Colonic mucosa (tissue), 4 donors: ENCODE measurements at regions not wholly inside any gene's neighbourhood (a gene's known extent, or its start where the extent isn't known, plus 50 kb on each side); places are given as distances from the start of the nearest gene placed in this dataset.

Experiments used
- DNase-seq: peaks from one replicate; pipeline ENCODE4 v3.0.0-alpha.2; 2020
- H3K27ac ChIP-seq: fragments of 200-600 bp; one replicate; pipeline ENCODE4 v1.8.0; 2021
- H3K27me3 ChIP-seq: fragments of 200-600 bp; one replicate; pipeline ENCODE4 v1.8.0; 2021
- H3K36me3 ChIP-seq: fragments of 200-600 bp; one replicate; pipeline ENCODE4 v1.8.0; 2021
- H3K4me1 ChIP-seq: fragments of 200-600 bp; one replicate; pipeline ENCODE4 v1.8.0; 2021; ENCODE audit warnings: mild to moderate bottlenecking
- H3K4me3 ChIP-seq: fragments of 200-600 bp; one replicate; pipeline ENCODE4 v1.8.0; 2021
- H3K9ac ChIP-seq, 2 donors: one replicate each; pipeline ENCODE4 v1.7.0; 2013; ENCODE audit warnings: control low read depth in 2 of 2, low read depth in 2 of 2, low read length in 2 of 2
- H3K9me3 ChIP-seq: fragments of 200-600 bp; one replicate; pipeline ENCODE4 v1.8.0; 2021
- intact Hi-C: fragments of 100-400 bp; cut with DNase I; formaldehyde crosslinking; loops from one replicate; pipeline ENCODE4 v1.14.1; 2022
- TF ChIP-seq, protein P1 (sequence below): fragments of 200-600 bp; IDR thresholded peaks from one replicate; pipeline ENCODE4 v1.8.0; 2022; ENCODE audit warnings: antibody characterized with exemption, mild to moderate bottlenecking
- donor health status: healthy.
- donor health status: DM: no; HTN: no; CAD: no.
- donor health status: DM: no; HTN: no; CAD: no.

DNA sequence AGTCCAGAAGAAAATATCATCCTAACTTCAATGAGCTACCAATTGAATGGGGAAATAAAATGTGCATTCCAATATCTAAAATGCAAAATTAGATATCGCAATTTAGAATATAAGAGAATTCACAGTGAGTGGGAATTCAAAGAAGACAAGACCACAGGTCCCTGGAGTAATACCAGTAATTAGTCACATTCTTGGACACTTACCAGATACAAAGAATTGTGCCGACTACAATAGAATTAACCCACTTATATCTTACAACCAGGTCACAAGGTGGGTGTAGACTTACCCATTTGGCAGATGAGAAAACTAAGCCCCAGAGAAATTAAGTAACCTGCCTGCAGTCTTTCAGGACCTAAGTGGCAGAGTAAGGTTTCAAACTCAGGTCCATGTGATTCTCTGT is 84.3 kb upstream of the C1QTNF7 start:
- TF ChIP-seq, protein P1, sequence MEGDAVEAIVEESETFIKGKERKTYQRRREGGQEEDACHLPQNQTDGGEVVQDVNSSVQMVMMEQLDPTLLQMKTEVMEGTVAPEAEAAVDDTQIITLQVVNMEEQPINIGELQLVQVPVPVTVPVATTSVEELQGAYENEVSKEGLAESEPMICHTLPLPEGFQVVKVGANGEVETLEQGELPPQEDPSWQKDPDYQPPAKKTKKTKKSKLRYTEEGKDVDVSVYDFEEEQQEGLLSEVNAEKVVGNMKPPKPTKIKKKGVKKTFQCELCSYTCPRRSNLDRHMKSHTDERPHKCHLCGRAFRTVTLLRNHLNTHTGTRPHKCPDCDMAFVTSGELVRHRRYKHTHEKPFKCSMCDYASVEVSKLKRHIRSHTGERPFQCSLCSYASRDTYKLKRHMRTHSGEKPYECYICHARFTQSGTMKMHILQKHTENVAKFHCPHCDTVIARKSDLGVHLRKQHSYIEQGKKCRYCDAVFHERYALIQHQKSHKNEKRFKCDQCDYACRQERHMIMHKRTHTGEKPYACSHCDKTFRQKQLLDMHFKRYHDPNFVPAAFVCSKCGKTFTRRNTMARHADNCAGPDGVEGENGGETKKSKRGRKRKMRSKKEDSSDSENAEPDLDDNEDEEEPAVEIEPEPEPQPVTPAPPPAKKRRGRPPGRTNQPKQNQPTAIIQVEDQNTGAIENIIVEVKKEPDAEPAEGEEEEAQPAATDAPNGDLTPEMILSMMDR, result no peak
- no peaks in the 10 kb centered on the region for H3K9me3 ChIP-seq
- no peaks in the 10 kb centered on the region for H3K36me3 ChIP-seq
- no peak overlapping the region for H3K9ac ChIP-seq
- DNase-seq, result no peak
- intact Hi-C loops, result no loop called here
- H3K4me1 ChIP-seq, result no peaks in the 10 kb centered on the region
- no peak overlapping the region for H3K27ac ChIP-seq
- no peaks in the 10 kb centered on the region for H3K27me3 ChIP-seq
- H3K4me3 ChIP-seq, result no peak overlapping the region

DNA sequence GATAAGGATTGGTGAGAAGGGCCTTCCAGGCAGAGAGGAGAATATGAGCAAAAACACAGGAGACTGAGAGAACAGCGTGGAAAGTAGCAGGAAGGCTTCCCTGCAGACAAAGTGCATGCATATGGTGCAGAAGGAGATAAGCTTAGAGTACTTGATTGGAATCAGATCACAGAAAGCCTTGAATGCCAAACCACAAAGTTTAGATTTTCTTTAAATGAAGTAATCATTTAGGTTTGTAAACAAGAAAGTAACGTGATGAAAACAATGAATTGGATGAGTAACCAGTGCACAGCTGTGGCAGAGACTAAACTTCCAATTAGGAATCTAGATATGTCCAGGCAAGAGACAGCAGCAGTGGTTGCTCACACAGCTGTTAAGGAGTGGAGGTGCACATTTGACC is 83.8 kb upstream of the C1QTNF7 start:
- Histone ChIP-seq H3K36me3 (no peaks in the 10 kb centered on the region), H3K27me3 (no peaks in the 10 kb centered on the region), H3K27ac (no peak overlapping the region), H3K4me1 (no peaks in the 10 kb centered on the region), H3K9ac (no peak overlapping the region), H3K9me3 (no peaks in the 10 kb centered on the region), H3K4me3 (no peak overlapping the region)
- TF ChIP-seq, protein P1, result no peak
- DNase-seq, result no peak
- intact Hi-C loops, result no loop called here

DNA sequence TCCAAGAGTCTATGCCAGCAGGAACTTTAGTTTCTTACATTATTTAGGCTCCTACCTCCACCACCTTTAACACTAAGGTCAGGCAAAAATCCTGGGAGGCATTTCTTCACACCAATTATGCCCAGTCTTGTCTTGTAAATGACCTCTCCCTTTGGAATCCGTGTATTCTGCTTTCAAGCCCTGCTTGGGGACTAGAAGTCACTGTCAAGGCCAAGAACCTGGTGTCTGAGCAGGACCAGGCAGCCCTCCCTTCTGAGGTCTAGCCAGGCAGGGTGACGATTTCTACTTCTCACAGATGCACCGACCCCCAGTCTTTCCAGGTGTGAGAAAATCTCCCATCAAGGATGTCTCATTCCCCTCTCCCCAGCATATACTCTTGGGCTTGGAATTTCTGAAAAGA is 82.7 kb upstream of the C1QTNF7 start:
- H3K9me3 ChIP-seq, result no peaks in the 10 kb centered on the region
- TF ChIP-seq, protein P1, result no peak
- intact Hi-C loops, result no loop called here
- H3K4me1 ChIP-seq, result no peaks in the 10 kb centered on the region
- no peak overlapping the region for H3K4me3 ChIP-seq
- H3K36me3 ChIP-seq, result no peaks in the 10 kb centered on the region
- DNase-seq, result no peak
- no peak overlapping the region for H3K27ac ChIP-seq
- H3K27me3 ChIP-seq, result no peaks in the 10 kb centered on the region
- H3K9ac ChIP-seq, result no peak overlapping the region

DNA sequence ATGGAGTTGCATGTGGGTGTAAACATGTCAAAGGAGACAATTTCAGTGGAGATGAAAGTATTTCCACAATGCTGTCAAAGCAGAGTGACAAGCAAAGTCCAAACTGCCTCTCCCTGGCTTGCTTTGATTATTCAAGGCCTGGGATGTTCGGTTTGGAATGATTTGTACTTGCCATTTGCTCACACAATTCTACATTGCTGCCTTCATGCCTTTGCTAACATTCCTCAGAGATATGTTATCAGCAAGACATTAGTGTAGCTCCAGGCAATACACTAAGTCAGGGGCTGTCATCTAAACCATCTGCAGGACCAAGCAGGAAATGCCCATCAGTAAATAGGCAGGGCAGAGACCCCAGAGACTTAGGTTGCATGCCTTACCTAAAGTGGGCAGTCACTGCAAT is 79.6 kb upstream of the C1QTNF7 start:
- Histone ChIP-seq H3K4me3 (no peak overlapping the region), H3K27ac (no peak overlapping the region), H3K9ac (no peak overlapping the region), H3K9me3 (no peaks in the 10 kb centered on the region), H3K4me1 (no peaks in the 10 kb centered on the region), H3K27me3 (no peaks in the 10 kb centered on the region), H3K36me3 (no peaks in the 10 kb centered on the region)
- DNase-seq, result no peak
- intact Hi-C loops, result no loop called here
- TF ChIP-seq, protein P1, result no peak

DNA sequence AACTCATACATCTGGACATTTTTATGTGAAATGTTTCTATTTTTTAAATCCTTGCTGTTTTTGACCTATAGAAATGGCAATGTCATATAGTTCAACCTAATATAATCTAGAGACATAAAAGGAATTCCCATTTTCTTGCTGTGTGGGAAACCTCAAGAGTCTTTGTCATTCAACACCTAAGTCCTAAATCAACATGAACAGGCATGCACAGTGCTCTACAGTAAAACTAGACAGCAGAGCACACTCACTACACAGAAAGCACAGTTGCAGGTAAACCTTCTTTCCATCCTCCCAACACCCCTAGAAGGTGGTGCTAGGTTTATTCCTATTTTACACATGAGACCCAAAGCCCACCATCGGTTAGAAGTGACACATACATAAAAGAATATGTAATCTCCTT is 79.1 kb upstream of the C1QTNF7 start:
- H3K4me1 ChIP-seq, result no peaks in the 10 kb centered on the region
- no peak overlapping the region for H3K4me3 ChIP-seq
- no peaks in the 10 kb centered on the region for H3K9me3 ChIP-seq
- H3K27me3 ChIP-seq, result no peaks in the 10 kb centered on the region
- intact Hi-C loops, result no loop called here
- H3K9ac ChIP-seq, result no peak overlapping the region
- no peak for DNase-seq
- no peak overlapping the region for H3K27ac ChIP-seq
- TF ChIP-seq, protein P1, result no peak
- H3K36me3 ChIP-seq, result no peaks in the 10 kb centered on the region

DNA sequence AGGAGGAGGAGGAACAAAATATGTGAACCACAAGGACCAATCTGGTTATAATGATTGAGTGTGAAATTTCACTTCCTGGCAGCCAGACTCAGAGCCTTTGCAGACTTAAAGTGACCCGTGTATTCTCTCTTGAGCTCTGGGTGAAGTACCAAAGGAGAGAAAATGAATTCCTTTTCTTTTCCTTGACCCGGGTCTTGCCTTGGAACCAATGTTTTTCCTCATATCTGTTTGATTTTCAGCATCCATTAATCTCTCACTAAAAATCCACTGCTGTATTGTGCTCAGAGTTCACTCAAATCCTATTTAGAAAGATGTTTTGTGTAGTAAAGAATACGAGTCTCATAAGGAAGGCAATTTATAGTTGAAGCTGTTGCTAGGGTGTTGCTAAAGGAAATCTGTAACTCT is 78.3 kb upstream of the C1QTNF7 start:
- Histone ChIP-seq H3K36me3 (no peaks in the 10 kb centered on the region), H3K27me3 (no peaks in the 10 kb centered on the region), H3K9ac (no peak overlapping the region), H3K4me3 (no peak overlapping the region), H3K4me1 (no peaks in the 10 kb centered on the region), H3K27ac (no peak overlapping the region), H3K9me3 (no peaks in the 10 kb centered on the region)
- TF ChIP-seq, protein P1, result no peak
- intact Hi-C loops, result no loop called here
- no peak for DNase-seq
